HepG2 (cell line): ENCODE measurements at regions not wholly inside any gene's neighbourhood (a gene's known extent, or its start where the extent isn't known, plus 50 kb on each side); places are given as distances from the start of the nearest gene placed in this dataset.

Source experiments
- CBFB ChIP-seq: sonication (generic); formaldehyde crosslinking; IDR thresholded peaks from 2 replicates; pipeline ENCODE4 v1.4.0; 2020; ENCODE audit warnings: missing genetic modification reagents
- E2F1 ChIP-seq: sonication (generic); formaldehyde crosslinking; IDR thresholded peaks from 2 replicates; pipeline ENCODE4 v1.5.0; 2020; ENCODE audit warnings: missing genetic modification reagents
- ERF ChIP-seq: IDR thresholded peaks from 2 replicates; pipeline ENCODE4 v1.6.1; 2018; ENCODE audit warnings: missing biosample characterization, missing genetic modification reagents
- HMG20A ChIP-seq: IDR thresholded peaks from 2 replicates; pipeline ENCODE4 v1.6.1; 2016; ENCODE audit warnings: borderline replicate concordance
- ISL2 ChIP-seq: sonication (generic); formaldehyde crosslinking; IDR thresholded peaks from 2 replicates; pipeline ENCODE4 v1.5.0; 2020; ENCODE audit warnings: missing genetic modification reagents
- MYNN ChIP-seq: sonication (generic); formaldehyde crosslinking; IDR thresholded peaks from 2 replicates; pipeline ENCODE4 v1.4.0; 2020; ENCODE audit warnings: mild to moderate bottlenecking, low read depth, missing genetic modification reagents
- MZF1 ChIP-seq: sonication (generic); formaldehyde crosslinking; IDR thresholded peaks from 2 replicates; pipeline ENCODE4 v1.8.1; 2023; ENCODE audit warnings: mild to moderate bottlenecking, missing genetic modification reagents, borderline replicate concordance
- SIN3A ChIP-seq: IDR thresholded peaks from 2 replicates; pipeline ENCODE4 v1.6.1; 2011; ENCODE audit warnings: low read depth, mild to moderate bottlenecking, control low read depth, low read length, borderline replicate concordance
- SMARCE1 ChIP-seq: fragments of 450-650 bp; IDR thresholded peaks from 2 replicates; pipeline ENCODE4 v1.6.1; 2017; ENCODE audit warnings: borderline replicate concordance
- TBX2 ChIP-seq: sonication (generic); formaldehyde crosslinking; IDR thresholded peaks from 2 replicates; pipeline ENCODE4 v1.5.0; 2020; ENCODE audit warnings: missing genetic modification reagents, mild to moderate bottlenecking, borderline replicate concordance
- TFE3 ChIP-seq: IDR thresholded peaks from 2 replicates; pipeline ENCODE4 v1.6.1; 2016
- ZBTB44 ChIP-seq: sonication (generic); formaldehyde crosslinking; IDR thresholded peaks from 2 replicates; pipeline ENCODE4 v1.4.0; 2020; ENCODE audit warnings: missing genetic modification reagents
- ZBTB7A ChIP-seq: sonication (generic); formaldehyde crosslinking; IDR thresholded peaks from 2 replicates; pipeline ENCODE4 v1.8.0; 2022; ENCODE audit warnings: mild to moderate bottlenecking, missing genetic modification reagents
- ZFAT ChIP-seq: sonication (generic); formaldehyde crosslinking; conservative IDR thresholded peaks from 2 replicates; pipeline ENCODE4 v1.8.1; 2023; ENCODE audit warnings: missing genetic modification reagents, inconsistent platforms
- ZFP36L1 ChIP-seq: sonication (generic); formaldehyde crosslinking; IDR thresholded peaks from 2 replicates; pipeline ENCODE4 v1.8.0; 2022; ENCODE audit warnings: mild to moderate bottlenecking, missing genetic modification reagents, moderate library complexity
- ZFX ChIP-seq: sonication (generic); formaldehyde crosslinking; IDR thresholded peaks from 2 replicates; pipeline ENCODE4 v1.4.0; 2020; ENCODE audit warnings: mild to moderate bottlenecking, low read depth, missing genetic modification reagents, moderate library complexity
- ZHX2 ChIP-seq, 2 experiments: sonication (generic) in 1 of 2; formaldehyde crosslinking in 1 of 2; IDR thresholded peaks; 2 replicates each; pipeline versions ENCODE4 v1.6.1 to v1.9.0; 2014 to 2022; ENCODE audit warnings: antibody characterized with exemption in 1 of 2, borderline replicate concordance in 1 of 2, inconsistent platforms in 1 of 2, low read depth in 1 of 2, missing genetic modification reagents in 1 of 2
- ZNF460 ChIP-seq: sonication (generic); formaldehyde crosslinking; IDR thresholded peaks from 2 replicates; pipeline ENCODE4 v1.5.1; 2020; ENCODE audit warnings: missing genetic modification reagents, mild to moderate bottlenecking, borderline replicate concordance
- ZNF558 ChIP-seq: sonication (generic); formaldehyde crosslinking; IDR thresholded peaks from 2 replicates; pipeline ENCODE4 v1.9.0; 2022; ENCODE audit warnings: mild to moderate bottlenecking, missing genetic modification reagents, borderline replicate concordance
- ZNF644 ChIP-seq: IDR thresholded peaks from 2 replicates; pipeline ENCODE4 v1.6.1; 2016; ENCODE audit warnings: low read depth
- ZNF720 ChIP-seq: sonication (generic); formaldehyde crosslinking; IDR thresholded peaks from 2 replicates; pipeline ENCODE4 v1.4.0; 2020; ENCODE audit warnings: missing genetic modification reagents

- no peak for TF ChIP-seq ZHX2 (IDR thresholded peaks at IDR 0.05; ENCODE audit: low read depth)
- TF ChIP-seq ZHX2 (CRISPR knock-in tag; IDR thresholded peaks at IDR 0.05; ENCODE audit: borderline replicate concordance) = no peak
- no peak for TF ChIP-seq ZFP36L1 (CRISPR knock-in tag)
- TF ChIP-seq MYNN (CRISPR knock-in tag) = no peak
- no peak for TF ChIP-seq ZBTB7A
- 0 out of 2 replicates have a peak, but pooled peaks have one; percentile 18 for TF ChIP-seq HMG20A (CRISPR knock-in tag)
- no peak for TF ChIP-seq ZBTB44
- no peak for TF ChIP-seq ZFAT (CRISPR knock-in tag)
- no peak for TF ChIP-seq ZFX (CRISPR knock-in tag)
- TF ChIP-seq ISL2 (CRISPR knock-in tag) = 0 out of 2 replicates have a peak, but pooled peaks have one; percentile 32
- no peak for TF ChIP-seq SMARCE1
- TF ChIP-seq TFE3 (CRISPR knock-in tag) = no peak
- no peak for TF ChIP-seq SIN3A
- no peak for TF ChIP-seq ZNF558 (CRISPR knock-in tag)
- no peak for TF ChIP-seq MZF1
- TF ChIP-seq ZNF720 (CRISPR knock-in tag) = no peak
- TF ChIP-seq E2F1 (CRISPR knock-in tag) = no peak
- TF ChIP-seq ZNF644 (CRISPR knock-in tag) = peak; percentile 86
- 0 out of 2 replicates have a peak, but pooled peaks have one; percentile 43 for TF ChIP-seq CBFB (CRISPR knock-in tag)
- TF ChIP-seq ERF (CRISPR knock-in tag) = no peak
- TF ChIP-seq TBX2 (CRISPR knock-in tag) = no peak
- no peak for TF ChIP-seq ZNF460 (CRISPR knock-in tag)
Observed at GRCh38 chr3:20323307-20323927, 137.4 kb upstream of the SGO1 start (continued).
